ENCODE measurements at regions not wholly inside any gene's neighbourhood (a gene's known extent, or its start where the extent isn't known, plus 50 kb on each side); places are given as distances from the start of the nearest gene placed in this dataset.

DNA sequence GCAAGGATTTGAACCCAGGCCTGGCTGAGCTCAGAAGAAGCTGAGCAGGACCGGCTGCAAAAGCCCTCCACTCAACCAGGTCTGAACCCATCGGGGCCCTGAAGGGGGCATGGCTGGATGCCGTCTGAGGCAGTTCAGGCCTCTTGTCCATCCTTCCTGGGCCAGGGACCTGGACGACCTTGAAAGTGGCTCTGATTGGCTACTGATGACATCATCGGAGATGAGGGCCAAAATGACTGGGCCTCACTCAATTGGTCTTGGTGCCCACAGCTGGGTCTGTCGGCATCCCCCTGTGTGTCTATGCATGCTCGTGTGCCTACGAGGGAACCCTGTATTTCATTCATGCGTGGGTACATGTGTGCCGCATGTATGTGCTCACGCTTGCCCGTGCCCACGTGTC, 71.8 kb downstream of the PTPRS start:
- TF ChIP-seq YY1 (IDR thresholded peaks at IDR 0.05; ENCODE audit: insufficient read depth, insufficient read length) = no peak
- TF ChIP-seq ZNF274 (IDR thresholded peaks at IDR 0.05; ENCODE audit: low read depth, low read length) = no peak
